ENCODE measurements at regions not wholly inside any gene's neighbourhood (a gene's known extent, or its start where the extent isn't known, plus 50 kb on each side); places are given as distances from the start of the nearest gene placed in this dataset.

GRCh38 chr5:174172152-174172551 is 126.6 kb downstream of the NSG2 start:
- 29% methylated on average over 5 of the region's 5 CpGs for WGBS

GRCh38 chr5:174172566-174172965 is 127.1 kb downstream of the NSG2 start:
- no peak overlapping the region for H3K4me3 ChIP-seq
- H3K9me3 ChIP-seq = no peaks in the 10 kb centered on the region
- 64% methylated on average over 4 of the region's 4 CpGs for WGBS
- peaks cover 9% of the 10 kb centered on the region for H3K27me3 ChIP-seq
- H3K27ac ChIP-seq = no peak overlapping the region
- TF ChIP-seq POLR2AphosphoS5 (IDR thresholded peaks at IDR 0.05) = no peak
- peak in 1 of 2 donors; percentile 34 for DNase-seq (ENCODE audit: low spot score in 2 of 2)
- H3K4me1 ChIP-seq = no peaks in the 10 kb centered on the region
- no peaks in the 10 kb centered on the region for H3K36me3 ChIP-seq

More at GRCh38 chr5:174172152-174172551, 126.6 kb downstream of the NSG2 start:
- Histone ChIP-seq H3K27ac (no peak overlapping the region), H3K27me3 (peaks cover 5% of the 10 kb centered on the region), H3K4me1 (no peaks in the 10 kb centered on the region), H3K4me3 (no peak overlapping the region), H3K9me3 (no peaks in the 10 kb centered on the region), H3K36me3 (no peaks in the 10 kb centered on the region)
- peak in 1 of 2 donors; percentile 2 for DNase-seq (ENCODE audit: low spot score in 2 of 2)
- TF ChIP-seq EP300 (IDR thresholded peaks at IDR 0.05) (no peak), POLR2A (IDR thresholded peaks at IDR 0.05) (no peak)

GRCh38 chr5:174173766-174174165 is 128.3 kb downstream of the NSG2 start:
- H3K27ac ChIP-seq = no peak overlapping the region
- H3K4me3 ChIP-seq = no peak overlapping the region
- no peaks in the 10 kb centered on the region for H3K9me3 ChIP-seq
- no peak for TF ChIP-seq EP300 (IDR thresholded peaks at IDR 0.05)
- no peak for TF ChIP-seq POLR2AphosphoS5 (IDR thresholded peaks at IDR 0.05)
- no peak for TF ChIP-seq CTCF (IDR thresholded peaks at IDR 0.05)
- no peak for TF ChIP-seq POLR2A (IDR thresholded peaks at IDR 0.05)
- 91% methylated on average over 5 of the region's 6 CpGs for WGBS
- H3K4me1 ChIP-seq = peaks cover 6% of the 10 kb centered on the region
- peak in 1 of 2 donors; percentile 43 for DNase-seq (ENCODE audit: low spot score in 2 of 2)
- no peaks in the 10 kb centered on the region for H3K36me3 ChIP-seq
- peaks cover 10% of the 10 kb centered on the region for H3K27me3 ChIP-seq

- TF ChIP-seq EP300 (IDR thresholded peaks at IDR 0.05) (no peak), POLR2A (IDR thresholded peaks at IDR 0.05) (no peak), CTCF (IDR thresholded peaks at IDR 0.05) (no peak), POLR2AphosphoS5 (IDR thresholded peaks at IDR 0.05) (no peak)
- peak in 1 of 2 donors; percentile 28 for DNase-seq (ENCODE audit: low spot score in 2 of 2)
- WGBS = 67% methylated on average over 12 of the region's 12 CpGs
- no peak overlapping the region for H3K27ac ChIP-seq
- H3K27me3 ChIP-seq = peaks cover 10% of the 10 kb centered on the region
- H3K4me1 ChIP-seq = peaks cover 6% of the 10 kb centered on the region
- H3K36me3 ChIP-seq = no peaks in the 10 kb centered on the region
- no peaks in the 10 kb centered on the region for H3K9me3 ChIP-seq
- no peak overlapping the region for H3K4me3 ChIP-seq
These were observed 130.3 kb downstream of the NSG2 start for GRCh38 chr5:174175716-174176268.

GRCh38 chr5:174176511-174176910 is 131.0 kb downstream of the NSG2 start:
- Histone ChIP-seq H3K9me3 (no peaks in the 10 kb centered on the region), H3K4me1 (peaks cover 6% of the 10 kb centered on the region), H3K36me3 (no peaks in the 10 kb centered on the region), H3K27ac (no peak overlapping the region), H3K4me3 (no peak overlapping the region), H3K27me3 (peaks cover 10% of the 10 kb centered on the region)
- TF ChIP-seq CTCF (IDR thresholded peaks at IDR 0.05) = no peak
- no peak for TF ChIP-seq POLR2A (IDR thresholded peaks at IDR 0.05)
- no peak for TF ChIP-seq POLR2AphosphoS5 (IDR thresholded peaks at IDR 0.05)
- TF ChIP-seq EP300 (IDR thresholded peaks at IDR 0.05) = no peak
- 57% methylated on average over 3 of the region's 5 CpGs for WGBS
- DNase-seq (ENCODE audit: low spot score in 2 of 2) = peak in 1 of 2 donors; percentile 2

GRCh38 chr5:174177531-174177930 is 132.0 kb downstream of the NSG2 start:
- H3K4me1 ChIP-seq = peaks cover 6% of the 10 kb centered on the region
- no peaks in the 10 kb centered on the region for H3K36me3 ChIP-seq
- TF ChIP-seq EP300 (IDR thresholded peaks at IDR 0.05) (no peak), POLR2A (IDR thresholded peaks at IDR 0.05) (no peak), CTCF (IDR thresholded peaks at IDR 0.05) (no peak), POLR2AphosphoS5 (IDR thresholded peaks at IDR 0.05) (no peak)
- H3K9me3 ChIP-seq = no peaks in the 10 kb centered on the region
- no peak overlapping the region for H3K27ac ChIP-seq
- WGBS = 40% methylated on average over 6 of the region's 6 CpGs
- H3K27me3 ChIP-seq = peaks cover 10% of the 10 kb centered on the region
- DNase-seq (ENCODE audit: low spot score in 2 of 2) = no peak
- H3K4me3 ChIP-seq = no peak overlapping the region

Measured in suprapubic skin (tissue), 4 donors.